Upper lobe of left lung (tissue), 6 donors: ENCODE measurements at regions not wholly inside any gene's neighbourhood (a gene's known extent, or its start where the extent isn't known, plus 50 kb on each side); places are given as distances from the start of the nearest gene placed in this dataset.

Experiments
- ATAC-seq, 2 donors: fragments of 200-7000 bp; cut with Tn5 transposase; one replicate each; pipeline ENCODE4 v1.9.1; 2022; ENCODE audit warnings: mild to moderate bottlenecking in 2 of 2, moderate library complexity in 2 of 2; ENCODE audit not compliant: low FRiP score in 2 of 2
- DNase-seq, 2 donors: peaks; one replicate each; pipeline ENCODE4 v3.0.0-alpha.2; 2019 to 2020
- H3K27ac ChIP-seq, 4 donors: fragments of 200-600 bp; sonication (generic); one replicate each; pipeline ENCODE4 v1.5.1; 2016 to 2019
- H3K27me3 ChIP-seq, 4 donors: fragments of 200-600 bp; sonication (generic); one replicate each; pipeline ENCODE4 v1.5.1; 2017 to 2019
- H3K36me3 ChIP-seq, 4 donors: fragments of 200-600 bp; sonication (generic); one replicate each; pipeline ENCODE4 v1.5.1; 2016 to 2019
- H3K4me1 ChIP-seq, 4 donors: fragments of 200-600 bp; sonication (generic); one replicate each; pipeline ENCODE4 v1.5.1; 2018 to 2019
- H3K4me3 ChIP-seq, 4 donors: fragments of 200-600 bp; sonication (generic); one replicate each; pipeline ENCODE4 v1.5.1; 2017 to 2019; ENCODE audit warnings: mild to moderate bottlenecking in 2 of 4, moderate library complexity in 1 of 4
- H3K9me3 ChIP-seq, 4 donors: fragments of 200-600 bp; sonication (generic); one replicate each; pipeline ENCODE4 v1.5.1; 2018 to 2019
- EP300 ChIP-seq, 4 donors: sonication (generic); formaldehyde crosslinking; IDR thresholded peaks; one replicate each; pipeline ENCODE4 v1.5.1; 2017; ENCODE audit warnings: antibody characterized with exemption in 4 of 4, control low read depth in 2 of 4
- POLR2A ChIP-seq, 4 donors: fragments of 450-650 bp; IDR thresholded peaks; one replicate each; pipeline ENCODE4 v1.5.1; 2016 to 2017; ENCODE audit warnings: antibody characterized with exemption in 4 of 4, mild to moderate bottlenecking in 2 of 4
- POLR2AphosphoS5 ChIP-seq, 2 donors: sonication (generic); formaldehyde crosslinking; IDR thresholded peaks; one replicate each; pipeline ENCODE4 v1.5.1; 2017; ENCODE audit warnings: antibody characterized with exemption in 2 of 2
- WGBS, 2 donors: methylation state at CpG; one replicate each; pipeline ENCODE4 v1.1.5; 2017 to 2018; 5-methylcytosine and 5-hydroxymethylcytosine counted together
- TF ChIP-seq, protein P1 (sequence below), 6 experiments: fragments of 450-650 bp in 4 of 6; fragments of 200-600 bp in 2 of 6; sonication (generic) in 2 of 6; IDR thresholded peaks; one replicate each; pipeline ENCODE4 v1.5.1; 2016 to 2019; ENCODE audit warnings: antibody characterized with exemption in 6 of 6
- donor health status: DM: no; HTN: no; CAD: no; lungs with moderate emphysema.
- donor health status: DM: no; HTN: yes; CAD: no; lungs with severe emphysema.

DNA sequence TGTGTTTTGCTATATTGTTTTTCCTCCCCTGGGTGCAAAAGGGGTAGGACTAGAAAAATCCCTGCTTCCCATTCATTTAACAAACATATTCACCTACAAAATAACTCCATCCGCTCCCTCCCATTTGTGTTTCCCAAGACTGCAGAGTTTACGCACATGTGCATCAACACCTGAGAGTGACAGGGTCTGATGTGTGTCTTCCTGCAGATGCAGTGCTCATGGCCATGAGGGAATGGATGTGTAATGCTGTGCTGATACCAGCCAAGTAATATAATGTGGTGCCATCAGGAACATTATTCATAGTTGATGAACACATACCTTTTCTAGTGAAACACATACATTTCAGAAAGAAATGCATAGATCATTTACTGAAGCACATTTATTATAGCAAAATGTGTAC, 83.2 kb downstream of the CXXC4 start:
- H3K36me3 ChIP-seq, result no peaks in the 10 kb centered on the region
- no peaks in the 10 kb centered on the region for H3K4me1 ChIP-seq
- TF ChIP-seq POLR2AphosphoS5 (IDR thresholded peaks at IDR 0.05) (no peak), POLR2A (IDR thresholded peaks at IDR 0.05) (no peak), EP300 (IDR thresholded peaks at IDR 0.05) (no peak)
- TF ChIP-seq, protein P1, sequence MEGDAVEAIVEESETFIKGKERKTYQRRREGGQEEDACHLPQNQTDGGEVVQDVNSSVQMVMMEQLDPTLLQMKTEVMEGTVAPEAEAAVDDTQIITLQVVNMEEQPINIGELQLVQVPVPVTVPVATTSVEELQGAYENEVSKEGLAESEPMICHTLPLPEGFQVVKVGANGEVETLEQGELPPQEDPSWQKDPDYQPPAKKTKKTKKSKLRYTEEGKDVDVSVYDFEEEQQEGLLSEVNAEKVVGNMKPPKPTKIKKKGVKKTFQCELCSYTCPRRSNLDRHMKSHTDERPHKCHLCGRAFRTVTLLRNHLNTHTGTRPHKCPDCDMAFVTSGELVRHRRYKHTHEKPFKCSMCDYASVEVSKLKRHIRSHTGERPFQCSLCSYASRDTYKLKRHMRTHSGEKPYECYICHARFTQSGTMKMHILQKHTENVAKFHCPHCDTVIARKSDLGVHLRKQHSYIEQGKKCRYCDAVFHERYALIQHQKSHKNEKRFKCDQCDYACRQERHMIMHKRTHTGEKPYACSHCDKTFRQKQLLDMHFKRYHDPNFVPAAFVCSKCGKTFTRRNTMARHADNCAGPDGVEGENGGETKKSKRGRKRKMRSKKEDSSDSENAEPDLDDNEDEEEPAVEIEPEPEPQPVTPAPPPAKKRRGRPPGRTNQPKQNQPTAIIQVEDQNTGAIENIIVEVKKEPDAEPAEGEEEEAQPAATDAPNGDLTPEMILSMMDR (IDR thresholded peaks at IDR 0.05), result no peak
- WGBS, 2 donors, result 90 to 94% methylated on average over 2 of the region's 2 CpGs
- DNase-seq, result no peak
- H3K9me3 ChIP-seq, result no peaks in the 10 kb centered on the region
- no peak overlapping the region for H3K4me3 ChIP-seq
- H3K27me3 ChIP-seq, result no peaks in the 10 kb centered on the region
- no peak overlapping the region for H3K27ac ChIP-seq
- ATAC-seq, result no peak

DNA sequence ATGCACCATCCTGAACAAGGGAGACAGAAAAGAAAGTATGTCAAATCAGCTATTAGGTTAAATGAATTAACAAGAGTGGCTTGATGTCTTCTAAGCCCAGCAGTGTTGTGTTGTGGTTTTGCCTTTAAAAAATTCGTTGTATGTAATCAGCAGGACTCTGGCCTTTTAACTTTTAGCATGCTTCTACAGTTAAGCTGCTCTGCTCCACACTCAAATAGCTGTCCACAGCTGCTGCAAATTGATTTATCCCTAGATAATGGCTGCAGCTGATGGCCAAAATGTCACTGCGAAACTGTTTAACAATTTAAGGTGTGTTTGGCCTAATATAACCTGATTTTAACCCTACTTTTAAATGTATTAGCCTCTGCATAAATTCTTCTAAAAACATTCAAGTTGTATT, 85.8 kb downstream of the CXXC4 start:
- H3K27ac ChIP-seq, result no peak overlapping the region
- H3K9me3 ChIP-seq, result no peaks in the 10 kb centered on the region
- H3K36me3 ChIP-seq, result no peaks in the 10 kb centered on the region
- no peaks in the 10 kb centered on the region for H3K27me3 ChIP-seq
- DNase-seq, result no peak
- no peaks in the 10 kb centered on the region for H3K4me1 ChIP-seq
- no peak overlapping the region for H3K4me3 ChIP-seq
- 51 to 57% methylated on average over 2 of the region's 2 CpGs for WGBS, 2 donors
- ATAC-seq, result no peak
- no peak for TF ChIP-seq POLR2A (IDR thresholded peaks at IDR 0.05)
- TF ChIP-seq, protein P1 (IDR thresholded peaks at IDR 0.05), result no peak
- no peak for TF ChIP-seq POLR2AphosphoS5 (IDR thresholded peaks at IDR 0.05)
- TF ChIP-seq EP300 (IDR thresholded peaks at IDR 0.05), result no peak

DNA sequence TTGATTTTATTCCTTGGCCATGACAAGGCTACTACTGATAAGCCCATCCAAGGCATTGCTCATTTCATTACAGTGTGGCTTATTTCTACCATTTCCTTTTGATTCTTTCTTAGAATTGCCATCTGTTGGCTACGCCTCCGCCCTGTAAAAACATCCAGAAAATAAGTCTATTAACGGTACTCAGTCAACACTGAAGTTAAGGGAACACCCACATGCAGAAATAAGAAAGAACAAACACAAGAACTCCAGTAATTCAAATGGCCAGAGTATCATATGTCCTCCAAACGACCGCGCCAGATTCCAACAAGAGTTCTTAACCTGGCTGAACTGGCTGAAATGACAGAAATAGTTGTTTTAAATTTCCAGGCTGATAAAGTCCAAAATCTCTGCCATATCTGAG, 90.3 kb downstream of the CXXC4 start:
- H3K27ac ChIP-seq, result no peak overlapping the region
- no peaks in the 10 kb centered on the region for H3K27me3 ChIP-seq
- H3K4me3 ChIP-seq, result no peak overlapping the region
- H3K9me3 ChIP-seq, result no peaks in the 10 kb centered on the region
- WGBS, 2 donors, result 70 to 71% methylated on average over 6 of the region's 6 CpGs
- no peak for ATAC-seq
- H3K36me3 ChIP-seq, result no peaks in the 10 kb centered on the region
- H3K4me1 ChIP-seq, result no peaks in the 10 kb centered on the region
- DNase-seq, result no peak
- no peak for TF ChIP-seq EP300 (IDR thresholded peaks at IDR 0.05)

DNA sequence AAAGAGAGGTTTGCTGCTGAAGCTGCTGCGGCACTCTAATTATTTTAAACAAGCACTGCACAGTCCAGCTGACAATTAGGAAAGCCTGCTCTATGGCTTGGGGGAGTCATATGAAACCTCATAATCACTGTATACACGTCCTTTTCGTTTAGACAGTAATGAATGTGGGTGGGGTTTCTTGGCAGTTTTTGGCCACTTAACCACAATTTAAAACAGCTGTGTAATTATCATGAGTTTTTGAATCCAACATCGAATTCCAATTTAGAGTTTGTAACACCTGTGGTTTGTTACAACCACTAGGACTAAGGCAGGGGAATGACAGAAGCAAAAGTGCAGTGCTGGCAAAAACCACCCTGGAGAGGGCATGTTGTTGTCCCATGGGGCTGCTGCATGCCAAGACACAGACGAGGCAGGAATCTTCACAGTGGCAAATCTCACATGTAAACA, 99.5 kb downstream of the CXXC4 start:
- H3K9me3 ChIP-seq, result no peaks in the 10 kb centered on the region
- H3K27ac ChIP-seq, result no peak overlapping the region
- H3K4me1 ChIP-seq, result no peaks in the 10 kb centered on the region
- DNase-seq (no peak), ATAC-seq (no peak)
- no peaks in the 10 kb centered on the region for H3K36me3 ChIP-seq
- TF ChIP-seq POLR2AphosphoS5 (IDR thresholded peaks at IDR 0.05) (no peak), POLR2A (IDR thresholded peaks at IDR 0.05) (no peak), EP300 (IDR thresholded peaks at IDR 0.05) (no peak)
- TF ChIP-seq, protein P1 (IDR thresholded peaks at IDR 0.05), result no peak
- 34 to 41% methylated on average over 5 of the region's 5 CpGs for WGBS, 2 donors
- H3K27me3 ChIP-seq, result no peaks in the 10 kb centered on the region
- H3K4me3 ChIP-seq, result no peak overlapping the region

DNA sequence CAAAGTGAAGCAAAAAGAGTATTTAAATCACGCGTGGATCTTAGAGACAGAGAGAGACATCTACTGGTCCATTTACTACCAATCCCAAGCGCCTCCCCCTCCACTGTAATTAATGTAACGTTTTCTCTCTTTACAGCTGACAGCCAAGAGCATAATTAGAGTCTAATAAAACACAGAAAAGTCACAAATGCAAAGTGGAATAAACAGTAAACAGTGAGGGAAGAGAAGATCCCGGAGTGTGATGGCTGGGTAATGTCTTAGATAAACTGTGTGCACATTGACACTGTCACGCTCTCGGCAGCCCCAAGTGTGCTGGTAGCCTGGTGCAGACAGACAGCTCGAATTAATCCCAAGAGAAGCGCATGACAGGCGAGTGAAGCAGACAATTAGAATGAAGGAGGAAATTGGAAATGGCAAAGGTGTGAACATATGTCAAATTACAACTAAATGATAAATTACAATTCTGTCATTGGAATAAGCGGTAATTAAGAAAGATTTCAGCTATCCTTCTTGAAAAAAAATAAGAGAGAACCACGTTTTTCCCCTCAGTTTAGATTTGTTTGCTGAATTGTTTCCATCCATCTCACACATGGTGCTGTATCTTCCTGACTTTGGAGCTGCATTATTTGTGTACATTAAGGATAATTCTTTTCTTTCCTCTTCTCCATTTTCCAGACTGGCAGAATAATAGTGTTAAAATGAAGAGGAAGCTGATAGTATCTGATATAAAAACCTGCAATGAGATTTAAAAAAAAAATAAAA, 100.1 kb downstream of the CXXC4 start:
- TF ChIP-seq EP300 (IDR thresholded peaks at IDR 0.05) (no peak), POLR2A (IDR thresholded peaks at IDR 0.05) (no peak)
- TF ChIP-seq, protein P1 (IDR thresholded peaks at IDR 0.05), result no peak
- ATAC-seq, result no peak
- H3K4me3 ChIP-seq, result no peak overlapping the region
- no peaks in the 10 kb centered on the region for H3K9me3 ChIP-seq
- no peaks in the 10 kb centered on the region for H3K36me3 ChIP-seq
- no peak overlapping the region for H3K27ac ChIP-seq
- no peaks in the 10 kb centered on the region for H3K4me1 ChIP-seq
- 33 to 48% methylated on average over 12 of the region's 12 CpGs for WGBS, 2 donors
- no peaks in the 10 kb centered on the region for H3K27me3 ChIP-seq
- DNase-seq, result no peak
